Testis (tissue), 2 donors: ENCODE measurements at regions not wholly inside any gene's neighbourhood (a gene's known extent, or its start where the extent isn't known, plus 50 kb on each side); places are given as distances from the start of the nearest gene placed in this dataset.

Experiments used
- DNase-seq: peaks from one replicate; pipeline ENCODE4 v3.0.0-alpha.2; 2019
- H3K27ac ChIP-seq, 2 donors: fragments of 200-600 bp; sonication (generic); one replicate each; pipeline ENCODE4 v1.5.1; 2019
- H3K27me3 ChIP-seq: fragments of 200-600 bp; sonication (generic); one replicate; pipeline ENCODE4 v1.5.1; 2019
- H3K36me3 ChIP-seq: fragments of 200-600 bp; sonication (generic); one replicate; pipeline ENCODE4 v1.5.1; 2017; ENCODE audit warnings: low read depth; ENCODE audit errors: missing control alignments
- H3K4me1 ChIP-seq: fragments of 200-600 bp; sonication (generic); one replicate; pipeline ENCODE4 v1.5.1; 2019
- H3K4me3 ChIP-seq, 2 donors: fragments of 200-600 bp; sonication (generic); one replicate each; pipeline ENCODE4 v1.5.1; 2017 to 2019
- H3K9me3 ChIP-seq: fragments of 200-600 bp; sonication (generic); one replicate; pipeline ENCODE4 v1.5.1; 2017
- POLR2A ChIP-seq: fragments of 450-650 bp; IDR thresholded peaks from one replicate; pipeline ENCODE4 v1.6.1; 2017; ENCODE audit warnings: antibody characterized with exemption, mild to moderate bottlenecking, moderate library complexity
- WGBS, 2 donors: methylation state at CpG; one replicate each; pipeline ENCODE4 v1.1.5; 2018; 5-methylcytosine and 5-hydroxymethylcytosine counted together
- intact Hi-C: fragments of 100-400 bp; cut with DNase I; formaldehyde crosslinking; loops from one replicate; pipeline ENCODE4 v1.15.1; 2023; ENCODE audit warnings: low total_unique reads
- TF ChIP-seq, protein P1 (sequence below), 3 experiments: fragments of 450-650 bp in 2 of 3; fragments of 200-600 bp in 1 of 3; sonication (generic) in 1 of 3; IDR thresholded peaks; one replicate each; pipeline ENCODE4 v1.5.1; 2016 to 2019; ENCODE audit warnings: antibody characterized with exemption in 3 of 3, mild to moderate bottlenecking in 2 of 3, moderate library complexity in 1 of 3

DNA sequence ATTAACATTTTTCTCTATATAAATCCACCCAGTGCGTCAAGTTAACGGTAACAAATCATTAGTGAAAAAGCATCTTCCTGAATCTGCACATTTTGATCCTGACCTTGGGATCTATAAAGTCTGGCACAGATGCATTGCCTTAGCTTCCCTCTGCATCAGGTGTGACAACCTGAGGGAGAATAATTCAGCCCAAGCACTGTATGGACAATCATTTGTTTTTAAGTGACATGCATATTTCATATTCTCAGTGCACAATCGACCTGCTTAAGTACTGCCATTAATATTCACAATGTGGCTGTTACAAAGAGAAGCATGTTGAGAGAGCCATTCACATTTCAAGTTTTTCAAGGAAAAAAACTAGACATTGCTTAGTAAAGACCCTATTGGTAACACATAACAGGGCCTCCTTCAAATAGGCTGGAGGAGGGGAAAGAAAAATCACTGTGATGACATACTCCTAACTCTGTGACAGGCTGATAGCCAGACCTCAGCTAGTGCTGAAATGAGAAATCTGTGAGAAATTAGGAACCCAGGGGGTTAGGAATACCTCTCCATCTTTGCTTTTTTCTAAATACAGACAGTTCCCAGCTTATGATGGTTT, 505.3 kb upstream of the CDH5 start:
- Histone ChIP-seq H3K36me3 (no peaks in the 10 kb centered on the region), H3K4me1 (no peaks in the 10 kb centered on the region), H3K27ac (no peak overlapping the region), H3K4me3 (no peak overlapping the region), H3K9me3 (no peaks in the 10 kb centered on the region), H3K27me3 (no peaks in the 10 kb centered on the region)
- no peak for DNase-seq
- intact Hi-C loops = no loop called here
- 84 to 86% methylated on average over 3 of the region's 3 CpGs for WGBS, 2 donors
- TF ChIP-seq, protein P1, sequence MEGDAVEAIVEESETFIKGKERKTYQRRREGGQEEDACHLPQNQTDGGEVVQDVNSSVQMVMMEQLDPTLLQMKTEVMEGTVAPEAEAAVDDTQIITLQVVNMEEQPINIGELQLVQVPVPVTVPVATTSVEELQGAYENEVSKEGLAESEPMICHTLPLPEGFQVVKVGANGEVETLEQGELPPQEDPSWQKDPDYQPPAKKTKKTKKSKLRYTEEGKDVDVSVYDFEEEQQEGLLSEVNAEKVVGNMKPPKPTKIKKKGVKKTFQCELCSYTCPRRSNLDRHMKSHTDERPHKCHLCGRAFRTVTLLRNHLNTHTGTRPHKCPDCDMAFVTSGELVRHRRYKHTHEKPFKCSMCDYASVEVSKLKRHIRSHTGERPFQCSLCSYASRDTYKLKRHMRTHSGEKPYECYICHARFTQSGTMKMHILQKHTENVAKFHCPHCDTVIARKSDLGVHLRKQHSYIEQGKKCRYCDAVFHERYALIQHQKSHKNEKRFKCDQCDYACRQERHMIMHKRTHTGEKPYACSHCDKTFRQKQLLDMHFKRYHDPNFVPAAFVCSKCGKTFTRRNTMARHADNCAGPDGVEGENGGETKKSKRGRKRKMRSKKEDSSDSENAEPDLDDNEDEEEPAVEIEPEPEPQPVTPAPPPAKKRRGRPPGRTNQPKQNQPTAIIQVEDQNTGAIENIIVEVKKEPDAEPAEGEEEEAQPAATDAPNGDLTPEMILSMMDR (IDR thresholded peaks at IDR 0.05) = no peak
- TF ChIP-seq POLR2A = no peak

DNA sequence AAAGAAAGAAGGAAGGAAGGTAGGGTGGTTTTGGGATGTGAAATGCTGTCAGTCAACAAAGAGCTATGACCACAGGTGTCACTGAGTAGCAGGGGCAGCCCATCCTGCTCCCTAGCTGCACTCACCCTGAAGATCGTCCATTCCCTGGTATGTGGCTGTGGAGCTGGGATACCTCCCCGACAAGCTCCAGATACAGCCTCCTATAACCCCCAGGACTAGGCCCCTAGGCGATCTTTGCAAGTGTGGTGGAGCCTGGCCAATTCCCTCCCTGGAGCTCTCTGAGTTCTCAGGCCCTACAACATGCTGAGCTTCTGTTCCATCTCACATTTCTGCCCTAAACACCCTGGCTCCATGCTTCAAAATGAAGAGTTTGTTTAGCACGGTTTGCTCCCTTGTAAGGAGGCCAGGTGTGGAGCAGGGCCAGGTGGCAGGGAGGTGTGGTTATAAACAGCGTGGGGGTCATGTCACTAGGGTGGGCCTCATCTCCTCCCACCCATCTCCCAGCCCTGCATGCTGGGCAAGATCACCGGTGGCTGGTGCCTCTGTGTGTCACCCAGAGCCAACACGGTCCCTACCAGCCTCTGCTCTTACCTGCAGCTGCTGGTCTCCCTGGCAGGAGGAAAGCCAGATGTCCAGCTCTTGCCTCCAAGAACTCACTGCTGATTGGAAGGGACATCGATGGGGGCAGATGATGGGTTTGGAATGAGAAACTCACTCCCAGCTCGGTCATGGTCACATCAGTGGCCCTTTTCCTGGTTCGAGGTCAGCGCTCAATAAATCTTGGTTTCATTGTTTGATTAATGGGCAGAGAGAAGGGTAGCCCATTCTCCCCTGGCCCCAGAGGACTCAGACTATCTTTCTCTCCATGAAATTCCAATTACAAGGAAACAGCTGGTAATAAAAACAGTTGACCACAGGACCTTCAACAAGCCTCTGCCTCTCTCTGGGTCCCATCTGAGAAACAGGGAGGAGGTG, 511.0 kb upstream of the CDH5 start:
- WGBS, 2 donors = 85 to 91% methylated on average over 9 to 11 of the region's 11 CpGs
- Histone ChIP-seq H3K27ac (no peak overlapping the region), H3K9me3 (no peaks in the 10 kb centered on the region), H3K4me3 (no peak overlapping the region), H3K4me1 (no peaks in the 10 kb centered on the region), H3K27me3 (no peaks in the 10 kb centered on the region), H3K36me3 (no peaks in the 10 kb centered on the region)
- TF ChIP-seq, protein P1 (IDR thresholded peaks at IDR 0.05) = no peak
- TF ChIP-seq POLR2A = no peak
- intact Hi-C loops = no loop called here
- DNase-seq = no peak

DNA sequence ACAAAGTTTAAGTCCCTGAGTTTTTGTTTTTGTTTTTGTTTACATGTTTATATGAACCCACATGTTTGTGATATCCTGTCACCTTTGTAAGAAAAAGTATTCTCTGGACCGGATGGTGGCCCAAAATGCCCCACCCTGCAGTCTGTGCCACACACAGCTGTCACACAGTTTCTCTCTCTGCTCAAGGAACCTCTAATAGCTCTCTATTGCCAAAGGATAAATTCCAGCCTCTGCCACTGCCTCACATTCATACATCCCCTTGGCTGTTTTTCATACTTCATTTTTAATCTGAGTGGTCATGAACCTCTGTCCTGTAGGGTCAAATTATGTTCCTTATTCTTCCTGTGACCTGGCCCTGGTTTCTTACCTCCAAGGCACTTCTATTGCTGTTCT, 520.3 kb upstream of the CDH5 start:
- Histone ChIP-seq H3K36me3 (no peaks in the 10 kb centered on the region), H3K9me3 (no peaks in the 10 kb centered on the region), H3K27ac (no peak overlapping the region), H3K4me1 (no peaks in the 10 kb centered on the region), H3K4me3 (no peak overlapping the region), H3K27me3 (no peaks in the 10 kb centered on the region)
- no peak for DNase-seq
- intact Hi-C loops = no loop called here
- no peak for TF ChIP-seq POLR2A
- TF ChIP-seq, protein P1 (IDR thresholded peaks at IDR 0.05) = no peak
- 78% methylated on average over 1 of the region's 1 CpG for WGBS, 2 donors

DNA sequence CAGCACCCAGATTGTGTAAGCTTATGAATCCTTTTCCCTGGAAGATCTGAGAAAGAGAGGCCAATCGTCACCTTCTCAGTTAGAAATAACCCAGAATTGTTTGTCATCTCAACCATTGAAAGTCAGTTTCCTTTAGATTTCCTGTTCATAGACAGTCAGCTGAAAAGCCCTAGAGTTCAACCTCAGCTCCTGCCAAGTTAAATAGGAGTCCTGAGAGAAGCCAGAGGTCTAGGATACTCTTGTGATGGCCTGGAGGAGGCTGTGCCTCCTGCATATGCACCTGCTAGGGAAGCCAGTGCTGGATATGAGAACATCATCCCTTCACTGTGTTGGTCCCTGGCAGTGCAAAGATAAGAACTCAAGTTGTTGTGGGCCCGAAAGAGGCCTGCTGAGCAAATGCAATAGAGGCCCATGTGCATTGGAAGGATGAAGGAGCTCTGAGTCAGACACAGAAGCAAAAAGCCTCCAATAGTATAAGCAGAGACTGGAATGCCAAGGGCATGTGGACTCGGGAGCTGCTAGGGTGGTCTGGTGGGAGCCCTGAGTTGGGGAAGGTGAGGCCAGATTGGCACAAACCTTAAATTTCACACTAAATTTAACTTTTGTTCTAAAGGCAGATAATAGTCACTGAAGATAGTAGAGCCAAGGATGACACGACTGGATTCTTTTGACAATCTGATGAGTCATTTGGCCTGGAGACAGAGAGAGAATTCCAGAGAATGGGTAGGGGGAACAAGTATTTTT, 520.9 kb upstream of the CDH5 start:
- WGBS, 2 donors = 56 to 71% methylated on average over 4 of the region's 4 CpGs
- intact Hi-C loops = no loop called here
- Histone ChIP-seq H3K4me3 (no peak overlapping the region), H3K9me3 (no peaks in the 10 kb centered on the region), H3K36me3 (no peaks in the 10 kb centered on the region), H3K4me1 (no peaks in the 10 kb centered on the region), H3K27me3 (no peaks in the 10 kb centered on the region), H3K27ac (no peak overlapping the region)
- DNase-seq = no peak
- TF ChIP-seq, protein P1 (IDR thresholded peaks at IDR 0.05) = no peak
- TF ChIP-seq POLR2A = no peak
